ENCODE measurements at regions not wholly inside any gene's neighbourhood (a gene's known extent, or its start where the extent isn't known, plus 50 kb on each side); places are given as distances from the start of the nearest gene placed in this dataset.

DNA sequence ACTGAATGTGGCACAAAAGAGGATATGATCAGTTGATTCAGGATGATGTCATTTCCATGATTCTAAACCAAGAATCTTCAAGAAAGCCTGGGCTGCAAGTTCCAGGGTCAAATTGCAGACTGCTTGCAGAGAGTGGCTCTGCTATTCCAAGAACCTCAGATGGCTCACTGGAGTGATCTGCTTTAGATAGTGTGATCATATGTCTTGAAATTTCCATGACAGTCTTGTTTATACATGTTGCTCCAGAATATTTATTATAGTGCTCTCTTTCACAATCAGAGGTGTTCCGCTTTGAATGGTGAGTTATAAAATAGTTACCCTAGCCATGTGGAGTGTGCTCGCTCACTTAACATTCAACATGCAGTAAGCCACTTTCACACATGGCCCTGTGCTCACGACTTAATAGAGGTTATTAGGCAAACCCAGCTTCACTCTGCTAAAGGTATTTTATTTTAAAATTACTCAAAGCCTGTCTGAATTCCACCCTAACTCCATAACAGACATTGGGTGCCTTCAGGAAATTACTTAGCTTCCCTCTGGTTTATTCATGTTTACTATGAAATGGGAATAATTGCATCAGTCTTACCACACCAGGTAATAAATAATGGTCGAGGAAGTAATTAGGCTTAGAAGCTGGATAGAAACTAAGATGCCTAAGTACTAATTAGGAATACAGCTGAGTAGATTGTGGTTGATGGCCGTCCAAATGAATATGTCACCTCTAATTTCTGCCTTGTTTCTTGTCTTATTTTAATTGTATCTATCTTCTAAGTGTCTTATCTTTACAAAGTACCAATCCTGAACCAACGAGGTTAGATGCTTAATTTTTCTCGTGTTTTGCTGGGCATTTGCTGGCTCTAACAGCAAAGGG lies 187.9 kb downstream of the ETS1 start:
- H2BK20ac ChIP-seq (ENCODE audit: low read depth, low read length), result peak overlapping the region; percentile 29; the same call in 1 of the 2 replicates
- no peak overlapping the region for H2AK5ac ChIP-seq (ENCODE audit: low read depth, low read length)
- no peak overlapping the region for H3K56ac ChIP-seq (ENCODE audit: extremely low read depth, insufficient read depth, low read length)
- H3K9me3 ChIP-seq (ENCODE audit: control insufficient read depth, insufficient read depth, low read length), result no peaks in the 10 kb centered on the region
- H3K4me1 ChIP-seq (ENCODE audit: control insufficient read depth, insufficient read depth, low read length), result peaks cover 5% of the 10 kb centered on the region
- DNase-seq (peak; percentile 87), ATAC-seq (ENCODE audit: low read depth) (peak; percentile 81)
- H3K4me3 ChIP-seq (ENCODE audit: insufficient read depth, low read depth, low read length), result no peak overlapping the region
- dilution Hi-C loops (cut with HindIII; ENCODE audit: low sequenced_read_pairs, unreplicated experiment) (no loop called here), in situ Hi-C loops (cut with MboI; ENCODE audit: low sequenced_read_pairs) (loop anchor here (25.0 kb wide), 1 partner anchor 362 kb away; no protein-coding TSS in a partner anchor), intact Hi-C loops (cut with micrococcal nuclease) (no loop called here)
- H3K27ac ChIP-seq (ENCODE audit: insufficient read depth, low read length), result no peak overlapping the region; the same call in 1 of the 2 replicates
- H3K36me3 ChIP-seq (ENCODE audit: control insufficient read depth, insufficient read depth, low read length), result no peaks in the 10 kb centered on the region
- H4K91ac ChIP-seq (ENCODE audit: insufficient read depth, low read depth, low read length), result no peak overlapping the region
- H3K18ac ChIP-seq (ENCODE audit: low read depth, low read length), result peak overlapping the region; percentile 27; the same call in 1 of the 2 replicates
- H2BK5ac ChIP-seq (ENCODE audit: low read depth, low read length, poor library complexity, severe bottlenecking), result peak overlapping the region; percentile 25
- no peak overlapping the region for H2AK9ac ChIP-seq (replicated peaks; ENCODE audit: low read depth, low read length, poor library complexity)
- peaks cover 4% of the 10 kb centered on the region; the same call in 1 of the 2 replicates for H3K9me1 ChIP-seq (ENCODE audit: insufficient read depth, low read length)
- H2BK120ac ChIP-seq (ENCODE audit: low read depth, low read length), result peak overlapping the region; percentile 1; the same call in 1 of the 2 replicates
- ChIA-PET CTCF (interaction anchor here (1.1 kb wide), 1 partner anchor 12 kb away, joined by 3 read pairs; no protein-coding TSS in a partner anchor), POLR2A (ENCODE audit: unreplicated experiment) (no interaction called here)
- WGBS, 2 experiments (ENCODE audit: extremely low coverage in 2 of 2, insufficient read length in 1 of 2), result no CpG with 5 or more reads among the region's 7 CpGs
- no peak overlapping the region for H3K4ac ChIP-seq (ENCODE audit: low read depth, low read length)
- 0 out of 3 replicates have a peak overlapping the region, but pooled peaks have one; percentile 33 for H2BK15ac ChIP-seq (ENCODE audit: low read depth, low read length)
- no peak overlapping the region for H4K5ac ChIP-seq (ENCODE audit: low read depth, low read length)
- no peaks in the 10 kb centered on the region for H3K27me3 ChIP-seq (ENCODE audit: control insufficient read depth, insufficient read depth, low read length)
- H3K4me2 ChIP-seq (ENCODE audit: low read depth, low read length), result no peak overlapping the region
- H3K9ac ChIP-seq (ENCODE audit: low read depth, low read length), result no peak overlapping the region
- H2AFZ ChIP-seq (replicated peaks; ENCODE audit: low read length, poor library complexity), result no peak overlapping the region
- no TSS peak for BruUV-seq (replicated peaks)
- H3K79me1 ChIP-seq (ENCODE audit: low read depth in 1 of 2, low read length in 2 of 2), result no peaks in the 10 kb centered on the region
- H3K14ac ChIP-seq (replicated peaks; ENCODE audit: low read depth, low read length), result no peak overlapping the region
- H4K8ac ChIP-seq (ENCODE audit: low read depth in 2 of 2, low read length in 2 of 2), result peak overlapping the region in 1 of 2 experiments; percentile 2; a peak in 1 of 4 replicates
- no peak overlapping the region for H3K23ac ChIP-seq (ENCODE audit: low read depth, low read length)
- no peaks in the 10 kb centered on the region for H4K20me1 ChIP-seq (ENCODE audit: insufficient read depth, low read length)
- TF ChIP-seq CEBPB (IDR thresholded peaks at IDR 0.05; ENCODE audit: low read depth, low read length) (peak; percentile 82), MXI1 (IDR thresholded peaks at IDR 0.05; ENCODE audit: borderline replicate concordance, low read depth, low read length) (no peak), FOS (IDR thresholded peaks at IDR 0.05; ENCODE audit: low read depth, low read length) (0 out of 2 replicates have a peak, but pooled peaks have one; percentile 12), MAFK (IDR thresholded peaks at IDR 0.05; ENCODE audit: low read depth, low read length) (no peak), POLR2A (IDR thresholded peaks at IDR 0.05; ENCODE audit: low read depth, low read length) (no peak), RAD21 (IDR thresholded peaks at IDR 0.05; ENCODE audit: low read length) (0 out of 2 replicates have a peak, but pooled peaks have one; percentile 4), MAZ (IDR thresholded peaks at IDR 0.05; ENCODE audit: borderline replicate concordance, low read depth, low read length) (no peak), RCOR1 (IDR thresholded peaks at IDR 0.05; ENCODE audit: insufficient replicate concordance, low read length) (peak; percentile 53), CHD1 (IDR thresholded peaks at IDR 0.05; ENCODE audit: low read depth, low read length) (no peak), RFX5 (IDR thresholded peaks at IDR 0.05; ENCODE audit: low read depth, low read length) (no peak), BHLHE40 (IDR thresholded peaks at IDR 0.05; ENCODE audit: low read depth, low read length) (no peak), SMC3 (IDR thresholded peaks at IDR 0.05; ENCODE audit: low read depth, low read length) (no peak; the same call in 1 of the 2 replicates), NFE2L2 (IDR thresholded peaks at IDR 0.05; ENCODE audit: low read depth, low read length) (no peak)
- TF ChIP-seq, protein P1, sequence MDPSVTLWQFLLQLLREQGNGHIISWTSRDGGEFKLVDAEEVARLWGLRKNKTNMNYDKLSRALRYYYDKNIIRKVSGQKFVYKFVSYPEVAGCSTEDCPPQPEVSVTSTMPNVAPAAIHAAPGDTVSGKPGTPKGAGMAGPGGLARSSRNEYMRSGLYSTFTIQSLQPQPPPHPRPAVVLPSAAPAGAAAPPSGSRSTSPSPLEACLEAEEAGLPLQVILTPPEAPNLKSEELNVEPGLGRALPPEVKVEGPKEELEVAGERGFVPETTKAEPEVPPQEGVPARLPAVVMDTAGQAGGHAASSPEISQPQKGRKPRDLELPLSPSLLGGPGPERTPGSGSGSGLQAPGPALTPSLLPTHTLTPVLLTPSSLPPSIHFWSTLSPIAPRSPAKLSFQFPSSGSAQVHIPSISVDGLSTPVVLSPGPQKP (IDR thresholded peaks at IDR 0.05; ENCODE audit: borderline replicate concordance, low read depth, low read length), result no peak
- TF ChIP-seq, protein P2, sequence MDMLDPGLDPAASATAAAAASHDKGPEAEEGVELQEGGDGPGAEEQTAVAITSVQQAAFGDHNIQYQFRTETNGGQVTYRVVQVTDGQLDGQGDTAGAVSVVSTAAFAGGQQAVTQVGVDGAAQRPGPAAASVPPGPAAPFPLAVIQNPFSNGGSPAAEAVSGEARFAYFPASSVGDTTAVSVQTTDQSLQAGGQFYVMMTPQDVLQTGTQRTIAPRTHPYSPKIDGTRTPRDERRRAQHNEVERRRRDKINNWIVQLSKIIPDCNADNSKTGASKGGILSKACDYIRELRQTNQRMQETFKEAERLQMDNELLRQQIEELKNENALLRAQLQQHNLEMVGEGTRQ (IDR thresholded peaks at IDR 0.05; ENCODE audit: low read depth, low read length), result no peak
